GM23248 (cell line): ENCODE measurements at regions not wholly inside any gene's neighbourhood (a gene's known extent, or its start where the extent isn't known, plus 50 kb on each side); places are given as distances from the start of the nearest gene placed in this dataset.

Source experiments
- EZH2 ChIP-seq: fragments of 200-600 bp; sonication (generic); IDR thresholded peaks from 2 replicates; pipeline ENCODE4 v1.6.1; 2018; ENCODE audit warnings: antibody characterized with exemption, mild to moderate bottlenecking; ENCODE audit not compliant: insufficient read depth, poor library complexity, severe bottlenecking
- EZH2phosphoT487 ChIP-seq: fragments of 200-600 bp; sonication (generic); IDR thresholded peaks from 2 replicates; pipeline ENCODE4 v1.6.1; 2018; ENCODE audit warnings: antibody characterized with exemption, moderate library complexity, mild to moderate bottlenecking, low read depth; ENCODE audit not compliant: insufficient read depth

GRCh38 chr22:27358096-27358870 is 443.3 kb downstream of the MN1 start:
- TF ChIP-seq EZH2phosphoT487 = no peak
- TF ChIP-seq EZH2 = no peak
